NCI-H526 (cell line): ENCODE measurements at regions not wholly inside any gene's neighbourhood (a gene's known extent, or its start where the extent isn't known, plus 50 kb on each side); places are given as distances from the start of the nearest gene placed in this dataset.

Source experiments
- DNase-seq, 2 experiments: peaks; one replicate each; lab custom pipeline; 2025; lab: John Stamatoyannopoulos, UW

- no peak for DNase-seq
These were observed 152.5 kb upstream of the NAV2 start for GRCh38 chr11:19560156-19560555.

- no peak for DNase-seq
These were observed 152.9 kb upstream of the NAV2 start for GRCh38 chr11:19559746-19560145.

GRCh38 chr11:19558189-19558986 lies 154.2 kb upstream of the NAV2 start:
- no peak for DNase-seq

GRCh38 chr11:19557720-19558140 lies 154.9 kb upstream of the NAV2 start:
- DNase-seq: peak; percentile 65 to 92

- no peak for DNase-seq
These were observed 155.5 kb upstream of the NAV2 start for GRCh38 chr11:19557185-19557584.

- no peak for DNase-seq
These were observed 157.4 kb upstream of the NAV2 start for GRCh38 chr11:19555266-19555665.

- peak; percentile 79 to 88 for DNase-seq
These were observed 158.8 kb upstream of the NAV2 start for GRCh38 chr11:19553683-19554333.

GRCh38 chr11:19552656-19553260 lies 159.9 kb upstream of the NAV2 start:
- peak in 1 of 2 experiments; percentile 20 for DNase-seq

- no peak for DNase-seq
These were observed 160.5 kb upstream of the NAV2 start for GRCh38 chr11:19552161-19552560.

- DNase-seq: no peak
These were observed 161.2 kb upstream of the NAV2 start for GRCh38 chr11:19551457-19551856.

- DNase-seq: no peak
These were observed 165.6 kb upstream of the NAV2 start for GRCh38 chr11:19547044-19547443.

- peak in 1 of 2 experiments; percentile 16 for DNase-seq
These were observed 166.3 kb upstream of the NAV2 start for GRCh38 chr11:19546325-19546724.

GRCh38 chr11:19541521-19542049 lies 171.1 kb upstream of the NAV2 start:
- no peak for DNase-seq

GRCh38 chr11:19539861-19540260 lies 172.8 kb upstream of the NAV2 start:
- DNase-seq: no peak

GRCh38 chr11:19537803-19538453 lies 174.7 kb upstream of the NAV2 start:
- no peak for DNase-seq

- DNase-seq: no peak
These were observed 176.5 kb upstream of the NAV2 start for GRCh38 chr11:19536131-19536530.

- no peak for DNase-seq
These were observed 182.1 kb upstream of the NAV2 start for GRCh38 chr11:19530505-19530904.

- DNase-seq: no peak
These were observed 186.5 kb upstream of the NAV2 start for GRCh38 chr11:19526119-19526518.

- DNase-seq: no peak
These were observed 186.9 kb upstream of the NAV2 start for GRCh38 chr11:19525714-19526113.

- no peak for DNase-seq
These were observed 187.4 kb upstream of the NAV2 start for GRCh38 chr11:19525276-19525675.

- DNase-seq: no peak
These were observed 188.4 kb upstream of the NAV2 start for GRCh38 chr11:19524171-19524671.

GRCh38 chr11:19520681-19521080 lies 192.0 kb upstream of the NAV2 start:
- DNase-seq: no peak
